ENCODE measurements at regions not wholly inside any gene's neighbourhood (a gene's known extent, or its start where the extent isn't known, plus 50 kb on each side); places are given as distances from the start of the nearest gene placed in this dataset.

GRCh38 chr20:21574443-21574842 lies 60.6 kb upstream of the NKX2-2 start:
- ATAC-seq: no peak

DNA sequence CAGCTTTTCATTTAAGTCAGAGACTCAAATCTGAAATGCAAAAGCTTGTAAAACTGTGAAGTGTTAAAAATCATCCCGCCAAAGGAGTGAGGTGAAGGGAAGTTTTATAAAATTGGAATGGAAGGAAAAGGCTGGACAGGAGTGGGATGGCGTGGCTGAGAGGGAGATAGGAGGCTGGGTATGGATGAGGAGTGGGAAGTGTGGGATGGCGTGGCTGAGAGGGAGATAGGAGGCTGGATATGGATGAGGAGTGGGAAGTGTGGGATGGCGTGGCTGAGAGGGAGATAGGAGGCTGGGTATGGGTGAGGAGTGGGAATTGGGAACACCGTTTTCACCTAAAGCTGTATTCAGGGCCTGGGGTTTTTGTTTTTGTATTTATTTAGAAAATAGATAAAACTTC lies 59.4 kb upstream of the NKX2-2 start:
- no peak for ATAC-seq

More at GRCh38 chr20:21574443-21574842, 60.6 kb upstream of the NKX2-2 start:
- no peak for TF ChIP-seq ZNF8 (CRISPR knock-in tag; IDR thresholded peaks at IDR 0.05)
- TF ChIP-seq OSR1 (CRISPR knock-in tag; IDR thresholded peaks at IDR 0.05): no peak
- no peak for TF ChIP-seq TCF4 (CRISPR knock-in tag; IDR thresholded peaks at IDR 0.05; ENCODE audit: borderline replicate concordance)
- TF ChIP-seq CSDC2 (CRISPR knock-in tag; IDR thresholded peaks at IDR 0.05): no peak
- TF ChIP-seq PPARA (CRISPR knock-in tag; IDR thresholded peaks at IDR 0.05; ENCODE audit: borderline replicate concordance): no peak
- TF ChIP-seq, protein P1, sequence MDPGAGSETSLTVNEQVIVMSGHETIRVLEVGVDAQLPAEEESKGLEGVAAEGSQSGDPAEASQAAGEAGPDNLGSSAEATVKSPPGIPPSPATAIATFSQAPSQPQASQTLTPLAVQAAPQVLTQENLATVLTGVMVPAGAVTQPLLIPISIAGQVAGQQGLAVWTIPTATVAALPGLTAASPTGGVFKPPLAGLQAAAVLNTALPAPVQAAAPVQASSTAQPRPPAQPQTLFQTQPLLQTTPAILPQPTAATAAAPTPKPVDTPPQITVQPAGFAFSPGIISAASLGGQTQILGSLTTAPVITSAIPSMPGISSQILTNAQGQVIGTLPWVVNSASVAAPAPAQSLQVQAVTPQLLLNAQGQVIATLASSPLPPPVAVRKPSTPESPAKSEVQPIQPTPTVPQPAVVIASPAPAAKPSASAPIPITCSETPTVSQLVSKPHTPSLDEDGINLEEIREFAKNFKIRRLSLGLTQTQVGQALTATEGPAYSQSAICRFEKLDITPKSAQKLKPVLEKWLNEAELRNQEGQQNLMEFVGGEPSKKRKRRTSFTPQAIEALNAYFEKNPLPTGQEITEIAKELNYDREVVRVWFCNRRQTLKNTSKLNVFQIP (CRISPR knock-in tag; IDR thresholded peaks at IDR 0.05; ENCODE audit: borderline replicate concordance, low read depth): no peak
- no peak for TF ChIP-seq GLIS3 (CRISPR knock-in tag; IDR thresholded peaks at IDR 0.05)
- TF ChIP-seq, protein P2, sequence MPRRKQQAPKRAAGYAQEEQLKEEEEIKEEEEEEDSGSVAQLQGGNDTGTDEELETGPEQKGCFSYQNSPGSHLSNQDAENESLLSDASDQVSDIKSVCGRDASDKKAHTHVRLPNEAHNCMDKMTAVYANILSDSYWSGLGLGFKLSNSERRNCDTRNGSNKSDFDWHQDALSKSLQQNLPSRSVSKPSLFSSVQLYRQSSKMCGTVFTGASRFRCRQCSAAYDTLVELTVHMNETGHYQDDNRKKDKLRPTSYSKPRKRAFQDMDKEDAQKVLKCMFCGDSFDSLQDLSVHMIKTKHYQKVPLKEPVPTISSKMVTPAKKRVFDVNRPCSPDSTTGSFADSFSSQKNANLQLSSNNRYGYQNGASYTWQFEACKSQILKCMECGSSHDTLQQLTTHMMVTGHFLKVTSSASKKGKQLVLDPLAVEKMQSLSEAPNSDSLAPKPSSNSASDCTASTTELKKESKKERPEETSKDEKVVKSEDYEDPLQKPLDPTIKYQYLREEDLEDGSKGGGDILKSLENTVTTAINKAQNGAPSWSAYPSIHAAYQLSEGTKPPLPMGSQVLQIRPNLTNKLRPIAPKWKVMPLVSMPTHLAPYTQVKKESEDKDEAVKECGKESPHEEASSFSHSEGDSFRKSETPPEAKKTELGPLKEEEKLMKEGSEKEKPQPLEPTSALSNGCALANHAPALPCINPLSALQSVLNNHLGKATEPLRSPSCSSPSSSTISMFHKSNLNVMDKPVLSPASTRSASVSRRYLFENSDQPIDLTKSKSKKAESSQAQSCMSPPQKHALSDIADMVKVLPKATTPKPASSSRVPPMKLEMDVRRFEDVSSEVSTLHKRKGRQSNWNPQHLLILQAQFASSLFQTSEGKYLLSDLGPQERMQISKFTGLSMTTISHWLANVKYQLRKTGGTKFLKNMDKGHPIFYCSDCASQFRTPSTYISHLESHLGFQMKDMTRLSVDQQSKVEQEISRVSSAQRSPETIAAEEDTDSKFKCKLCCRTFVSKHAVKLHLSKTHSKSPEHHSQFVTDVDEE (CRISPR knock-in tag; IDR thresholded peaks at IDR 0.05): no peak
- TF ChIP-seq ZFP3 (CRISPR knock-in tag; IDR thresholded peaks at IDR 0.05): no peak

More for the DNA sequence above, 59.4 kb upstream of the NKX2-2 start:
- TF ChIP-seq CREB5 (CRISPR knock-in tag; IDR thresholded peaks at IDR 0.05; ENCODE audit: low read depth): no peak
- TF ChIP-seq BACH2 (CRISPR knock-in tag; IDR thresholded peaks at IDR 0.05; ENCODE audit: borderline replicate concordance): no peak
- no peak for TF ChIP-seq ZNF70 (CRISPR knock-in tag; IDR thresholded peaks at IDR 0.05)
- TF ChIP-seq, protein P3, sequence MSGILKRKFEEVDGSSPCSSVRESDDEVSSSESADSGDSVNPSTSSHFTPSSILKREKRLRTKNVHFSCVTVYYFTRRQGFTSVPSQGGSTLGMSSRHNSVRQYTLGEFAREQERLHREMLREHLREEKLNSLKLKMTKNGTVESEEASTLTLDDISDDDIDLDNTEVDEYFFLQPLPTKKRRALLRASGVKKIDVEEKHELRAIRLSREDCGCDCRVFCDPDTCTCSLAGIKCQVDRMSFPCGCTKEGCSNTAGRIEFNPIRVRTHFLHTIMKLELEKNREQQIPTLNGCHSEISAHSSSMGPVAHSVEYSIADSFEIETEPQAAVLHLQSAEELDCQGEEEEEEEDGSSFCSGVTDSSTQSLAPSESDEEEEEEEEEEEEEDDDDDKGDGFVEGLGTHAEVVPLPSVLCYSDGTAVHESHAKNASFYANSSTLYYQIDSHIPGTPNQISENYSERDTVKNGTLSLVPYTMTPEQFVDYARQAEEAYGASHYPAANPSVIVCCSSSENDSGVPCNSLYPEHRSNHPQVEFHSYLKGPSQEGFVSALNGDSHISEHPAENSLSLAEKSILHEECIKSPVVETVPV (CRISPR knock-in tag; IDR thresholded peaks at IDR 0.05): no peak
- TF ChIP-seq ESRRG (CRISPR knock-in tag; IDR thresholded peaks at IDR 0.05): no peak
- TF ChIP-seq ZNF8 (CRISPR knock-in tag; IDR thresholded peaks at IDR 0.05): no peak
- TF ChIP-seq, protein P1 (CRISPR knock-in tag; IDR thresholded peaks at IDR 0.05; ENCODE audit: borderline replicate concordance, low read depth): no peak
- TF ChIP-seq GLIS3 (CRISPR knock-in tag; IDR thresholded peaks at IDR 0.05): no peak
- TF ChIP-seq ZFP30 (CRISPR knock-in tag; IDR thresholded peaks at IDR 0.05): no peak
- TF ChIP-seq, protein P2 (CRISPR knock-in tag; IDR thresholded peaks at IDR 0.05): no peak
